ENCODE measurements at regions not wholly inside any gene's neighbourhood (a gene's known extent, or its start where the extent isn't known, plus 50 kb on each side); places are given as distances from the start of the nearest gene placed in this dataset.

DNA sequence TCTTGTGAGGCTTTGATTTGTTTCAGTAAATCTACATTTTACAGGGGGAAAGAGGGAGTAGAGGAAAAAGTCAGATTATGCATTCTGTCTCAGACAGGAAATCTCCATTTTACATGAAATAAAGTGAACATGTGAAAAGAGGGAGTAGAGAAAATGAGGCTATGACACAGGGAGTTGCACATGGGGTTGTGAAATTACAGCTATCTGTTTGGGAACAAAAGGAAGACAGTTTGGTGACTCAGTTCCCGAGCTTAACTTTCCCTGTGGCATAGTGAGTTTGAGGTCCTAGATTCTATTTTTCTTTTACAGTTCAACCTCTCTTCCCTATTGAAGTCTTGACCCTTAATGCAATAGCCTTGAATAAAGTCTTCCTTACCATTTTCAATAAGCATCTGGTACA lies 63.2 kb upstream of the AGR3 start:
- TF ChIP-seq, protein P1, sequence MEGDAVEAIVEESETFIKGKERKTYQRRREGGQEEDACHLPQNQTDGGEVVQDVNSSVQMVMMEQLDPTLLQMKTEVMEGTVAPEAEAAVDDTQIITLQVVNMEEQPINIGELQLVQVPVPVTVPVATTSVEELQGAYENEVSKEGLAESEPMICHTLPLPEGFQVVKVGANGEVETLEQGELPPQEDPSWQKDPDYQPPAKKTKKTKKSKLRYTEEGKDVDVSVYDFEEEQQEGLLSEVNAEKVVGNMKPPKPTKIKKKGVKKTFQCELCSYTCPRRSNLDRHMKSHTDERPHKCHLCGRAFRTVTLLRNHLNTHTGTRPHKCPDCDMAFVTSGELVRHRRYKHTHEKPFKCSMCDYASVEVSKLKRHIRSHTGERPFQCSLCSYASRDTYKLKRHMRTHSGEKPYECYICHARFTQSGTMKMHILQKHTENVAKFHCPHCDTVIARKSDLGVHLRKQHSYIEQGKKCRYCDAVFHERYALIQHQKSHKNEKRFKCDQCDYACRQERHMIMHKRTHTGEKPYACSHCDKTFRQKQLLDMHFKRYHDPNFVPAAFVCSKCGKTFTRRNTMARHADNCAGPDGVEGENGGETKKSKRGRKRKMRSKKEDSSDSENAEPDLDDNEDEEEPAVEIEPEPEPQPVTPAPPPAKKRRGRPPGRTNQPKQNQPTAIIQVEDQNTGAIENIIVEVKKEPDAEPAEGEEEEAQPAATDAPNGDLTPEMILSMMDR (IDR thresholded peaks at IDR 0.05) = no peak
- no peak for TF ChIP-seq POLR2A (IDR thresholded peaks at IDR 0.05)
